22Rv1 (cell line): ENCODE measurements at regions not wholly inside any gene's neighbourhood (a gene's known extent, or its start where the extent isn't known, plus 50 kb on each side); places are given as distances from the start of the nearest gene placed in this dataset.
"Not testable (repeated sequence)": the region's sequence is repeated elsewhere in the genome, so short reads cannot be mapped to it uniquely, and the experiment has no call there.

Experiments
- CTCF ChIP-seq: fragments of 450-650 bp; IDR thresholded peaks from 2 replicates; pipeline ENCODE4 v1.5.1; 2017; ENCODE audit warnings: mild to moderate bottlenecking
- ZFX ChIP-seq: fragments of 450-650 bp; IDR thresholded peaks from 2 replicates; pipeline ENCODE4 v1.6.1; 2017; ENCODE audit warnings: antibody characterized with exemption, borderline replicate concordance

GRCh38 chr6:115834542-115834941 is 226.1 kb downstream of the FRK start:
- not testable (repeated sequence) for TF ChIP-seq CTCF, ZFX
